Prostate gland (tissue), 2 donors: ENCODE measurements at regions not wholly inside any gene's neighbourhood (a gene's known extent, or its start where the extent isn't known, plus 50 kb on each side); places are given as distances from the start of the nearest gene placed in this dataset.

Experiments
- POLR2A ChIP-seq: fragments of 450-650 bp; IDR thresholded peaks from one replicate; pipeline ENCODE4 v1.6.1; 2016; ENCODE audit warnings: antibody characterized with exemption, mild to moderate bottlenecking
- POLR2AphosphoS5 ChIP-seq: sonication (generic); formaldehyde crosslinking; IDR thresholded peaks from one replicate; pipeline ENCODE4 v1.6.1; 2017; ENCODE audit warnings: antibody characterized with exemption
- TF ChIP-seq, protein P1 (sequence below), 4 experiments: fragments of 200-600 bp in 2 of 4; fragments of 450-650 bp in 2 of 4; sonication (generic) in 2 of 4; IDR thresholded peaks; 1 replicate in 3 of 4; 2 replicates in 1 of 4; pipeline ENCODE4 v1.5.1; 2016 to 2019; ENCODE audit warnings: antibody characterized with exemption in 4 of 4, mild to moderate bottlenecking in 2 of 4, moderate library complexity in 2 of 4

- TF ChIP-seq POLR2A (no peak), POLR2AphosphoS5 (no peak)
- TF ChIP-seq, protein P1, sequence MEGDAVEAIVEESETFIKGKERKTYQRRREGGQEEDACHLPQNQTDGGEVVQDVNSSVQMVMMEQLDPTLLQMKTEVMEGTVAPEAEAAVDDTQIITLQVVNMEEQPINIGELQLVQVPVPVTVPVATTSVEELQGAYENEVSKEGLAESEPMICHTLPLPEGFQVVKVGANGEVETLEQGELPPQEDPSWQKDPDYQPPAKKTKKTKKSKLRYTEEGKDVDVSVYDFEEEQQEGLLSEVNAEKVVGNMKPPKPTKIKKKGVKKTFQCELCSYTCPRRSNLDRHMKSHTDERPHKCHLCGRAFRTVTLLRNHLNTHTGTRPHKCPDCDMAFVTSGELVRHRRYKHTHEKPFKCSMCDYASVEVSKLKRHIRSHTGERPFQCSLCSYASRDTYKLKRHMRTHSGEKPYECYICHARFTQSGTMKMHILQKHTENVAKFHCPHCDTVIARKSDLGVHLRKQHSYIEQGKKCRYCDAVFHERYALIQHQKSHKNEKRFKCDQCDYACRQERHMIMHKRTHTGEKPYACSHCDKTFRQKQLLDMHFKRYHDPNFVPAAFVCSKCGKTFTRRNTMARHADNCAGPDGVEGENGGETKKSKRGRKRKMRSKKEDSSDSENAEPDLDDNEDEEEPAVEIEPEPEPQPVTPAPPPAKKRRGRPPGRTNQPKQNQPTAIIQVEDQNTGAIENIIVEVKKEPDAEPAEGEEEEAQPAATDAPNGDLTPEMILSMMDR (IDR thresholded peaks at IDR 0.05): no peak
Observed at GRCh38 chr14:44297437-44297836, 209.6 kb downstream of the FSCB start.
